Liver (tissue), 3 donors: ENCODE measurements at regions not wholly inside any gene's neighbourhood (a gene's known extent, or its start where the extent isn't known, plus 50 kb on each side); places are given as distances from the start of the nearest gene placed in this dataset.

Experiments used
- JUND ChIP-seq, 2 donors: IDR thresholded peaks; 2 replicates each; pipeline ENCODE4 v1.6.1; 2016; ENCODE audit warnings: antibody characterized with exemption in 2 of 2
- TF ChIP-seq, protein P1 (sequence below): fragments of 150-350 bp; IDR thresholded peaks from 2 replicates; pipeline ENCODE4 v1.5.1; 2017; ENCODE audit warnings: improper control_type of control experiment, low read depth, low read length; ENCODE audit not compliant: missing input control
- donor health status: healthy.
- donor health status: healthy.

DNA sequence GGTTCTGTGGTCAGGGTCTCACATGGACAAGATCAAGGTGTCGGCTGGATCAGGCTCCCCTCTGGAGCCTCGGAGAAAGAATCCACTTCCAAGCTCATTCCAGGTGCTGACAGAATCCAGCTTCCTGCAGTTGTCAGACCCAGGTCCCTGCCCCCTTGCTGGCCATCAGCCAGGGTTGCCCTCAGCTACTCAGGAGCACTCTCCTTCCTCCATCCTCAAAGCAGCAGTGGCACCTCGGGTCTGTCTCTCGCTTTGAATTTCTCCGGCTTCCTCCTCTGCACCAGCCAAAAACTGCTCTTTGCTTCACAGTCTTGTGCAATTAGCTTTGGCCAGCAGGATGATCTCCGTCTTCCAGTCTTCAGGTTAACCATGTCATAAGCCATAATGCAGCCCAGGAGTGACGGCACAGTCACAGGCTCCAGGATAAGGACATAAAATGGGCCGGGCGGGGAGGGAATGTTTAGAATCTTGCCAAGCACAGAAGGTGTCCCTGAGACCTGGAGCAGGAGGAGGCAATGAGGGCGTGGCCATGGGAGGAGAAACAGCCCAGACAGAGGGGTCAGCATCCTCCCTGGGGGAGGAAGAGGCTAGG lies 79.4 kb upstream of the SLC25A33 start:
- TF ChIP-seq, protein P1, sequence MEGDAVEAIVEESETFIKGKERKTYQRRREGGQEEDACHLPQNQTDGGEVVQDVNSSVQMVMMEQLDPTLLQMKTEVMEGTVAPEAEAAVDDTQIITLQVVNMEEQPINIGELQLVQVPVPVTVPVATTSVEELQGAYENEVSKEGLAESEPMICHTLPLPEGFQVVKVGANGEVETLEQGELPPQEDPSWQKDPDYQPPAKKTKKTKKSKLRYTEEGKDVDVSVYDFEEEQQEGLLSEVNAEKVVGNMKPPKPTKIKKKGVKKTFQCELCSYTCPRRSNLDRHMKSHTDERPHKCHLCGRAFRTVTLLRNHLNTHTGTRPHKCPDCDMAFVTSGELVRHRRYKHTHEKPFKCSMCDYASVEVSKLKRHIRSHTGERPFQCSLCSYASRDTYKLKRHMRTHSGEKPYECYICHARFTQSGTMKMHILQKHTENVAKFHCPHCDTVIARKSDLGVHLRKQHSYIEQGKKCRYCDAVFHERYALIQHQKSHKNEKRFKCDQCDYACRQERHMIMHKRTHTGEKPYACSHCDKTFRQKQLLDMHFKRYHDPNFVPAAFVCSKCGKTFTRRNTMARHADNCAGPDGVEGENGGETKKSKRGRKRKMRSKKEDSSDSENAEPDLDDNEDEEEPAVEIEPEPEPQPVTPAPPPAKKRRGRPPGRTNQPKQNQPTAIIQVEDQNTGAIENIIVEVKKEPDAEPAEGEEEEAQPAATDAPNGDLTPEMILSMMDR = no peak
- no peak for TF ChIP-seq JUND (IDR thresholded peaks at IDR 0.05)
